Tibial nerve (tissue), 4 donors: ENCODE measurements at regions not wholly inside any gene's neighbourhood (a gene's known extent, or its start where the extent isn't known, plus 50 kb on each side); places are given as distances from the start of the nearest gene placed in this dataset.

Source experiments
- EP300 ChIP-seq, 2 donors: sonication (generic); formaldehyde crosslinking; IDR thresholded peaks; one replicate each; pipeline ENCODE4 v1.6.1; 2017; ENCODE audit warnings: antibody characterized with exemption in 2 of 2, mild to moderate bottlenecking in 1 of 2
- POLR2A ChIP-seq, 2 donors: fragments of 450-650 bp; IDR thresholded peaks; one replicate each; pipeline ENCODE4 v1.6.1; 2017; ENCODE audit warnings: antibody characterized with exemption in 2 of 2, mild to moderate bottlenecking in 2 of 2, moderate library complexity in 2 of 2
- TF ChIP-seq, protein P1 (sequence below), 5 experiments: fragments of 200-600 bp in 3 of 5; fragments of 450-650 bp in 2 of 5; sonication (generic) in 3 of 5; IDR thresholded peaks; one replicate each; pipeline ENCODE4 v1.5.1; 2016 to 2019; ENCODE audit warnings: antibody characterized with exemption in 5 of 5, mild to moderate bottlenecking in 3 of 5, moderate library complexity in 2 of 5

DNA sequence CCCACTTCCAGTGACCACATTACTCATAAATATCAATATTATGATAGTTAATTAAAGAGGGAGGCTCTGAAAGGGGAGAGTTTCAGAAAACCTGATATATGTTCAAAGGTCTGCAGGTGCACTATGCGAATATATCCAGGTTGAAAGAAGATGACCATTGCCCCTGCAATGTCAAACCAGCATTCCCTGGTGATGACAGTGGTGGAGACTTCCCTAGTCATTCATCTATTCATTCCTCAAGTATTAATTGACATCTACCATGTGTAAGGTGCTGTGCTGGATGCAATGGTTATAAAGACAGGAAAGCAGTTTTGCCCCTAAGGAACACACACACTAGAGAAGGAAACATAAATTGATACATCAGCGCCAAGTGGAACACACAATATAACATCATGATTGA, 588.3 kb upstream of the KCNMB2 start:
- TF ChIP-seq, protein P1, sequence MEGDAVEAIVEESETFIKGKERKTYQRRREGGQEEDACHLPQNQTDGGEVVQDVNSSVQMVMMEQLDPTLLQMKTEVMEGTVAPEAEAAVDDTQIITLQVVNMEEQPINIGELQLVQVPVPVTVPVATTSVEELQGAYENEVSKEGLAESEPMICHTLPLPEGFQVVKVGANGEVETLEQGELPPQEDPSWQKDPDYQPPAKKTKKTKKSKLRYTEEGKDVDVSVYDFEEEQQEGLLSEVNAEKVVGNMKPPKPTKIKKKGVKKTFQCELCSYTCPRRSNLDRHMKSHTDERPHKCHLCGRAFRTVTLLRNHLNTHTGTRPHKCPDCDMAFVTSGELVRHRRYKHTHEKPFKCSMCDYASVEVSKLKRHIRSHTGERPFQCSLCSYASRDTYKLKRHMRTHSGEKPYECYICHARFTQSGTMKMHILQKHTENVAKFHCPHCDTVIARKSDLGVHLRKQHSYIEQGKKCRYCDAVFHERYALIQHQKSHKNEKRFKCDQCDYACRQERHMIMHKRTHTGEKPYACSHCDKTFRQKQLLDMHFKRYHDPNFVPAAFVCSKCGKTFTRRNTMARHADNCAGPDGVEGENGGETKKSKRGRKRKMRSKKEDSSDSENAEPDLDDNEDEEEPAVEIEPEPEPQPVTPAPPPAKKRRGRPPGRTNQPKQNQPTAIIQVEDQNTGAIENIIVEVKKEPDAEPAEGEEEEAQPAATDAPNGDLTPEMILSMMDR (IDR thresholded peaks at IDR 0.05): no peak
- no peak for TF ChIP-seq POLR2A (IDR thresholded peaks at IDR 0.05)
- no peak for TF ChIP-seq EP300 (IDR thresholded peaks at IDR 0.05)
